ENCODE measurements at regions not wholly inside any gene's neighbourhood (a gene's known extent, or its start where the extent isn't known, plus 50 kb on each side); places are given as distances from the start of the nearest gene placed in this dataset.
A peak's percentile ranks its signal among the peaks of the same experiment; 100 is the strongest.

DNA sequence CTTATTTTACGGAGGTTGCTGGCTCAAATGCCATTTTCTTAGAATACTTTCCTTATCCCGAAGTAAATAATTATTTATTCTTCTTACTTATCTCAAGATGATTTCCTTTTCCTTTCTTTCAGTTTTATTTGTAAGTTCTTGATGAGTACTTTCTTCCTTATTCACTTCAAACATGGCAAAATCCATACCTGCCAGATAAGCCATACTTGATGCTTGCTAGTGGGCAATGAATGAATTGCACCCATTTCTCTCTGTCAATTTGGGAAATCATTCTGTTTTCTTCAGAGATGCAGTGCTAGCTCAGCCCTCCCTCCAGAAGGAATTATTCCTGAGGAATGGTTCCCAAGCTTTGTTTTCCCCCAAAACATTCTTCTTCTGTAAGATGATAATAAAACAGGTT, 598.3 kb downstream of the SPRY1 start:
- H2AFZ ChIP-seq (ENCODE audit: low read length), result no peak overlapping the region
- no peak overlapping the region for H3K4me3 ChIP-seq (replicated peaks in 1 of 4; ENCODE audit: control extremely low read depth in 1 of 4, insufficient read depth in 1 of 4, low read depth in 3 of 4, low read length in 4 of 4)
- H3K9ac ChIP-seq (ENCODE audit: insufficient read depth, low read length), result no peak overlapping the region
- no peaks in the 10 kb centered on the region for H3K9me3 ChIP-seq (ENCODE audit: control insufficient read depth, insufficient read depth, low read depth, low read length)
- no peaks in the 10 kb centered on the region for H4K20me1 ChIP-seq (ENCODE audit: control insufficient read depth, extremely low read depth, insufficient read depth, low read length)
- H3K27me3 ChIP-seq (ENCODE audit: control insufficient read depth, insufficient read depth, low read length), result no peaks in the 10 kb centered on the region
- peaks cover 6% of the 10 kb centered on the region for H3K4me1 ChIP-seq (ENCODE audit: control insufficient read depth, extremely low read depth, insufficient read depth, low read length)
- TF ChIP-seq, protein P1, sequence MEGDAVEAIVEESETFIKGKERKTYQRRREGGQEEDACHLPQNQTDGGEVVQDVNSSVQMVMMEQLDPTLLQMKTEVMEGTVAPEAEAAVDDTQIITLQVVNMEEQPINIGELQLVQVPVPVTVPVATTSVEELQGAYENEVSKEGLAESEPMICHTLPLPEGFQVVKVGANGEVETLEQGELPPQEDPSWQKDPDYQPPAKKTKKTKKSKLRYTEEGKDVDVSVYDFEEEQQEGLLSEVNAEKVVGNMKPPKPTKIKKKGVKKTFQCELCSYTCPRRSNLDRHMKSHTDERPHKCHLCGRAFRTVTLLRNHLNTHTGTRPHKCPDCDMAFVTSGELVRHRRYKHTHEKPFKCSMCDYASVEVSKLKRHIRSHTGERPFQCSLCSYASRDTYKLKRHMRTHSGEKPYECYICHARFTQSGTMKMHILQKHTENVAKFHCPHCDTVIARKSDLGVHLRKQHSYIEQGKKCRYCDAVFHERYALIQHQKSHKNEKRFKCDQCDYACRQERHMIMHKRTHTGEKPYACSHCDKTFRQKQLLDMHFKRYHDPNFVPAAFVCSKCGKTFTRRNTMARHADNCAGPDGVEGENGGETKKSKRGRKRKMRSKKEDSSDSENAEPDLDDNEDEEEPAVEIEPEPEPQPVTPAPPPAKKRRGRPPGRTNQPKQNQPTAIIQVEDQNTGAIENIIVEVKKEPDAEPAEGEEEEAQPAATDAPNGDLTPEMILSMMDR (conservative IDR thresholded peaks at IDR 0.05 in 1 of 2, IDR thresholded peaks at IDR 0.05 in 1 of 2; ENCODE audit: low read depth in 1 of 2, low read length in 2 of 2), result no peak
- no peak for TF ChIP-seq EZH2 (IDR thresholded peaks at IDR 0.05; ENCODE audit: low read length, missing control alignments)
- no peaks in the 10 kb centered on the region for H3K79me2 ChIP-seq (ENCODE audit: control insufficient read depth, insufficient read depth, low read length)
- no peak overlapping the region for H3K4me2 ChIP-seq (ENCODE audit: extremely low read depth, insufficient read depth, low read length)
- H3K27ac ChIP-seq (ENCODE audit: insufficient read depth, low read length), result no peak overlapping the region
- H3K36me3 ChIP-seq (ENCODE audit: control insufficient read depth, insufficient read depth, low read length), result no peaks in the 10 kb centered on the region
- peak in 1 of 2 donors; percentile 9 for DNase-seq (ENCODE audit: low read depth in 2 of 2)

DNA sequence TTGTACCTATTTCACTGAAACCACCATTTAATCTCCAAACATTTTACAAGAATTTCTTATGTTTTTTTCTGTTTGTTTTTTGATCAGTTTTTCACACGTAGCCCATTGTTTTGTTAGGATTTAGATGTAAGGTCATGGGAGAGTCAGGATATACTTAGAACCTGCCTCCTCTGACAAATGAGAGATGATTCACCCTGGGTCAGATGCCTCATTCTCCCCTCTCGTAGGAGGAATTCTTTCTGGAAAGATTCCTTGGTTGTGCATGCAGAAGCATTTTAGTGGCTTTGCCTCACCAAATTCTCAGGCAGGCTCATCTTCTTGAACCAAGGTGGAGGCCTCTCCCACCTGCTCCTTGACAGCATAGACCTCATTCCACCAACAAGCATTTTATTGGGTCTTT, 599.3 kb downstream of the SPRY1 start:
- Histone ChIP-seq H3K4me3 (replicated peaks in 1 of 4; ENCODE audit: control extremely low read depth in 1 of 4, insufficient read depth in 1 of 4, low read depth in 3 of 4, low read length in 4 of 4) (no peak overlapping the region), H3K79me2 (ENCODE audit: control insufficient read depth, insufficient read depth, low read length) (no peaks in the 10 kb centered on the region), H2AFZ (ENCODE audit: low read length) (no peak overlapping the region), H3K27me3 (ENCODE audit: control insufficient read depth, insufficient read depth, low read length) (no peaks in the 10 kb centered on the region), H4K20me1 (ENCODE audit: control insufficient read depth, extremely low read depth, insufficient read depth, low read length) (no peaks in the 10 kb centered on the region), H3K4me2 (ENCODE audit: extremely low read depth, insufficient read depth, low read length) (peak overlapping the region; percentile 23), H3K36me3 (ENCODE audit: control insufficient read depth, insufficient read depth, low read length) (no peaks in the 10 kb centered on the region), H3K9ac (ENCODE audit: insufficient read depth, low read length) (no peak overlapping the region), H3K27ac (ENCODE audit: insufficient read depth, low read length) (peak overlapping the region; percentile 19), H3K4me1 (ENCODE audit: control insufficient read depth, extremely low read depth, insufficient read depth, low read length) (peaks cover 6% of the 10 kb centered on the region), H3K9me3 (ENCODE audit: control insufficient read depth, insufficient read depth, low read depth, low read length) (no peaks in the 10 kb centered on the region)
- TF ChIP-seq, protein P1 (conservative IDR thresholded peaks at IDR 0.05 in 1 of 2, IDR thresholded peaks at IDR 0.05 in 1 of 2; ENCODE audit: low read depth in 1 of 2, low read length in 2 of 2), result no peak
- TF ChIP-seq EZH2 (IDR thresholded peaks at IDR 0.05; ENCODE audit: low read length, missing control alignments), result no peak
- peak; percentile 56 to 97 for DNase-seq (ENCODE audit: low read depth in 2 of 2)

DNA sequence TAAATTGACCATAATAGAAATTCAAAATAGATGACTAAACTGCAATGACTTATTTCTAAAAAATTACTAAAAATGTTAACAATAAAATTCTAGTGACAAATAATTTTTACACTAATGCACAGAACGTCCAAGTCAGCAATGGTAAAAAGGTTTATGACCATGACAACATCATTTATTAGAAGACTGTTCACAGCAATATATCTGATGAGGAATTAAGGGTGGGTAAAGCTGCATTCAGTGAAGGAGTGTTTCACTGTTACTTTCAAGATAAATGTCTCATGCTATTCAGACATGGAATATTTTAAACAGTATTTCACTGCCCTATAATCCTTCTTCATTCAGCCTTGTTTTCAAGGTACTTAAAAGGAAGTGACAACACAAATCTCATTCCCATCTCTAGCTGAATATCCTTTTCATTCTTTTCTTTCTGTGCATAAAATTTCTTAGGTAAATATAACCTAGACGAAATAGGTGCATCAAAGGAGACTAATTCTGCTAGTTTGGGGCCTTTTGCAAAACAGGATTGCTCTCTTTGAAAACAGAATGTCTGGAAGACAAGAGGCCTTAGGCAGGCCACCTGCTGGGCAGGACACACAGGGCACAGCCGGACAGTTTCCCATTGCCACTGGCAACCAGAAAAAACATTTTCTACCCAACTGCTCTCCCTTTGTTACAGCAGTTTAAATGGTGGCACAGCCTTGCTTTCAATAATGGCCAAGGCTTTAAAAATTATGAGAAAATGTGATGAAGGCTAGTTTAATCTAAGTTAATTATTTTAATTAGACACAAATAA, 600.3 kb downstream of the SPRY1 start:
- Histone ChIP-seq H3K36me3 (ENCODE audit: control insufficient read depth, insufficient read depth, low read length) (no peaks in the 10 kb centered on the region), H3K27ac (ENCODE audit: insufficient read depth, low read length) (no peak overlapping the region), H3K27me3 (ENCODE audit: control insufficient read depth, insufficient read depth, low read length) (no peaks in the 10 kb centered on the region), H3K9ac (ENCODE audit: insufficient read depth, low read length) (no peak overlapping the region), H3K4me1 (ENCODE audit: control insufficient read depth, extremely low read depth, insufficient read depth, low read length) (peaks cover 6% of the 10 kb centered on the region), H2AFZ (ENCODE audit: low read length) (no peak overlapping the region), H3K79me2 (ENCODE audit: control insufficient read depth, insufficient read depth, low read length) (no peaks in the 10 kb centered on the region), H4K20me1 (ENCODE audit: control insufficient read depth, extremely low read depth, insufficient read depth, low read length) (no peaks in the 10 kb centered on the region), H3K4me2 (ENCODE audit: extremely low read depth, insufficient read depth, low read length) (no peak overlapping the region), H3K4me3 (replicated peaks in 1 of 4; ENCODE audit: control extremely low read depth in 1 of 4, insufficient read depth in 1 of 4, low read depth in 3 of 4, low read length in 4 of 4) (no peak overlapping the region), H3K9me3 (ENCODE audit: control insufficient read depth, insufficient read depth, low read depth, low read length) (no peaks in the 10 kb centered on the region)
- DNase-seq (ENCODE audit: low read depth in 2 of 2), result no peak
- TF ChIP-seq, protein P1 (conservative IDR thresholded peaks at IDR 0.05 in 1 of 2, IDR thresholded peaks at IDR 0.05 in 1 of 2; ENCODE audit: low read depth in 1 of 2, low read length in 2 of 2), result no peak
- TF ChIP-seq EZH2 (IDR thresholded peaks at IDR 0.05; ENCODE audit: low read length, missing control alignments), result no peak

Data from fibroblast of lung (primary cell).